ENCODE measurements at regions not wholly inside any gene's neighbourhood (a gene's known extent, or its start where the extent isn't known, plus 50 kb on each side); places are given as distances from the start of the nearest gene placed in this dataset. TPM values are rescaled to one million over a fixed set of nuclear protein-coding genes. Genes with fewer than 3 reads are reported as not detected.

Small RNA genes lying in the stretch of these regions (microRNA-seq; reads per million reads assigned to microRNA genes)
- not detected for gene MIR4283-2

All from Right ventricle myocardium inferior (tissue), 1 donor.